K562 (cell line): ENCODE measurements at regions not wholly inside any gene's neighbourhood (a gene's known extent, or its start where the extent isn't known, plus 50 kb on each side); places are given as distances from the start of the nearest gene placed in this dataset.

Experiments used
- ATAC-seq: fragments of 200-7000 bp; cut with Tn5 transposase; 3 replicates; pipeline ENCODE4 v1.9.1; 2020; ENCODE audit warnings: moderate library complexity
- BruUV-seq: library from RNA; stranded (reverse); fragments of 400-500 nt; replicated peaks from 2 replicates; lab custom pipeline; 2021; lab: Mats Ljungman, UMichigan
- CTCF ChIA-PET: fragments of 300-600 bp; formaldehyde crosslinking; extraction: SDS; loops from one replicate; lab custom pipeline; 2021; ENCODE audit warnings: low intra/inter-chr PET ratio; lab: Yijun Ruan, JAX
- POLR2A ChIA-PET: fragments of 300-600, 350-650 bp; sonication (Branson Sonifier 250); formaldehyde crosslinking; extraction: SDS; loops from one replicate; lab custom pipeline; 2021; ENCODE audit warnings: antibody characterized with exemption, inconsistent platforms; lab: Yijun Ruan, JAX
- DNase-seq, 4 experiments: peaks; one replicate each; pipeline versions ENCODE4 v3.0.0 to v3.0.0-alpha.2; 2011 to 2018; ENCODE audit warnings: low spot score in 3 of 4, mixed read lengths in 3 of 4; ENCODE audit errors: extremely low read depth in 1 of 4
- FAIRE-seq: peaks from 2 replicates; lab custom pipeline; 2011; peaks lifted over from hg19 to GRCh38; lab: Jason Lieb, UNC
- H2AFZ ChIP-seq: 2 replicates; pipeline ENCODE4 v1.6.0; 2011; ENCODE audit warnings: low read depth, low read length, control low read depth, inconsistent platforms
- H3K27ac ChIP-seq: fragments of 200-600 bp; 3 replicates; pipeline ENCODE4 v1.8.0; 2011; ENCODE audit warnings: low read depth, mild to moderate bottlenecking, control low read depth, inconsistent platforms, low read length, moderate library complexity, mixed read lengths; ENCODE audit errors: extremely low read depth
- H3K27me3 ChIP-seq, 2 experiments: fragments of 300-600 bp in 1 of 2; 2 replicates in 1 of 2; 3 replicates in 1 of 2; pipeline versions ENCODE4 v1.6.0 to v1.8.0; 2011; ENCODE audit warnings: inconsistent platforms in 2 of 2, low read length in 2 of 2, mild to moderate bottlenecking in 1 of 2, mixed read lengths in 1 of 2, moderate library complexity in 1 of 2; ENCODE audit not compliant: control insufficient read depth in 2 of 2, insufficient read depth in 2 of 2
- H3K36me3 ChIP-seq: fragments of 300-600 bp; 3 replicates; pipeline ENCODE4 v1.8.0; 2011; ENCODE audit warnings: mild to moderate bottlenecking, low read length, inconsistent platforms; ENCODE audit not compliant: control insufficient read depth, insufficient read depth
- H3K4me1 ChIP-seq, 2 experiments: fragments of 200-600 bp in 1 of 2; replicated peaks in 1 of 2; 2 replicates in 1 of 2; 3 replicates in 1 of 2; pipeline versions ENCODE4 v1.5.1 to v1.8.0; 2011; ENCODE audit warnings: inconsistent platforms in 2 of 2, low read length in 2 of 2, mild to moderate bottlenecking in 1 of 2, mixed read lengths in 1 of 2, moderate library complexity in 1 of 2; ENCODE audit not compliant: control insufficient read depth in 2 of 2, insufficient read depth in 2 of 2
- H3K4me2 ChIP-seq: 2 replicates; pipeline ENCODE4 v1.6.1; 2011; ENCODE audit warnings: low read length, control low read depth, inconsistent platforms, mixed read lengths; ENCODE audit not compliant: insufficient read depth
- H3K4me3 ChIP-seq: fragments of 200-600 bp; sonication (generic), shearing (Covaris generic); 2 replicates; pipeline ENCODE4 v1.5.1; 2016; ENCODE audit warnings: control low read depth, inconsistent platforms
- H3K79me2 ChIP-seq: fragments of 200-600 bp; 3 replicates; pipeline ENCODE4 v1.8.0; 2011; ENCODE audit warnings: low read length, inconsistent platforms; ENCODE audit not compliant: control insufficient read depth, insufficient read depth
- H3K9ac ChIP-seq, 2 experiments: 2 replicates each; pipeline versions ENCODE4 v1.6.0 to v1.6.1; 2011; ENCODE audit warnings: low read depth in 2 of 2, low read length in 2 of 2, control low read depth in 1 of 2, inconsistent platforms in 1 of 2, mild to moderate bottlenecking in 1 of 2, mixed read lengths in 1 of 2; ENCODE audit not compliant: insufficient read depth in 1 of 2
- H3K9me1 ChIP-seq: one replicate; pipeline ENCODE4 v1.6.0; 2011; ENCODE audit warnings: inconsistent platforms, mild to moderate bottlenecking, low read length, moderate library complexity; ENCODE audit not compliant: control insufficient read depth, insufficient read depth
- H3K9me3 ChIP-seq: replicated peaks from 2 replicates; pipeline ENCODE4 v1.5.1; 2011; ENCODE audit warnings: low read depth, low read length, inconsistent platforms; ENCODE audit not compliant: control insufficient read depth, insufficient read depth
- H4K20me1 ChIP-seq: replicated peaks from 2 replicates; pipeline ENCODE4 v1.6.1; 2011; ENCODE audit warnings: low read length, inconsistent platforms, mixed read lengths; ENCODE audit not compliant: control insufficient read depth, insufficient read depth
- ADNP ChIP-seq: fragments of 200-800 bp; sonication (Bioruptor generic); IDR thresholded peaks from 2 replicates; pipeline ENCODE4 v1.6.1; 2016; ENCODE audit warnings: missing genetic modification characterization, missing compliant biosample characterization
- GATA2 ChIP-seq: sonication (generic); formaldehyde crosslinking; IDR thresholded peaks from 2 replicates; pipeline ENCODE4 v1.4.0; 2020; ENCODE audit warnings: mild to moderate bottlenecking, missing genetic modification reagents
- HES1 ChIP-seq: fragments of 450-650 bp; IDR thresholded peaks from 2 replicates; pipeline ENCODE4 v1.6.1; 2016; ENCODE audit warnings: low read depth, mild to moderate bottlenecking, moderate library complexity
- IRF2 ChIP-seq: sonication (generic); formaldehyde crosslinking; IDR thresholded peaks from 2 replicates; pipeline ENCODE4 v1.8.1; 2022; ENCODE audit warnings: mild to moderate bottlenecking, missing genetic modification reagents
- KLF13 ChIP-seq: fragments of 450-650 bp; IDR thresholded peaks from 2 replicates; pipeline ENCODE4 v1.6.1; 2016; ENCODE audit warnings: missing genetic modification characterization, low read depth, mild to moderate bottlenecking, missing compliant biosample characterization, moderate library complexity, borderline replicate concordance
- LARP7 ChIP-seq: fragments of 450-650 bp; IDR thresholded peaks from 2 replicates; pipeline ENCODE4 v1.6.1; 2016
- MAFK ChIP-seq: IDR thresholded peaks from 2 replicates; pipeline ENCODE4 v1.6.1; 2011; ENCODE audit warnings: low read length, improper control_type of control experiment
- MNT ChIP-seq, 2 experiments: fragments of 450-650 bp; conservative IDR thresholded peaks; 2 replicates each; pipeline ENCODE4 v1.6.1; 2017; ENCODE audit warnings: mild to moderate bottlenecking in 2 of 2, moderate library complexity in 2 of 2
- PATZ1 ChIP-seq: fragments of 250-450 bp; sonication (Bioruptor Pico); IDR thresholded peaks from 2 replicates; pipeline ENCODE4 v1.5.0; 2020; ENCODE audit warnings: mild to moderate bottlenecking, borderline replicate concordance
- POLR2AphosphoS2 ChIP-seq: IDR thresholded peaks from 2 replicates; pipeline ENCODE4 v1.6.1; 2012; ENCODE audit warnings: low read length, improper control_type of control experiment
- PREB ChIP-seq: sonication (generic); formaldehyde crosslinking; IDR thresholded peaks from 2 replicates; pipeline ENCODE4 v1.8.1; 2023; ENCODE audit warnings: mild to moderate bottlenecking, missing genetic modification reagents
- RBM17 ChIP-seq: fragments of 200-400 bp; formaldehyde crosslinking; IDR thresholded peaks from 2 replicates; pipeline ENCODE4 v1.6.1; 2017; ENCODE audit warnings: low read depth, mild to moderate bottlenecking, low read length, borderline replicate concordance
- TFAP4 ChIP-seq: sonication (generic); formaldehyde crosslinking; IDR thresholded peaks from 2 replicates; pipeline ENCODE4 v1.8.0; 2022; ENCODE audit warnings: missing genetic modification reagents, mild to moderate bottlenecking, moderate library complexity, borderline replicate concordance
- XRCC4 ChIP-seq: IDR thresholded peaks from one replicate; pipeline ENCODE4 v1.6.1; 2011; ENCODE audit not compliant: insufficient read depth, insufficient read length; ENCODE audit errors: extremely low read depth
- ZNF785 ChIP-seq: fragments of 250-450 bp; sonication (Bioruptor Pico); IDR thresholded peaks from 2 replicates; pipeline ENCODE4 v1.4.0; 2020; ENCODE audit warnings: mild to moderate bottlenecking
- WGBS: fragments of 100-300 bp; shearing (Covaris generic); methylation state at CpG from one replicate; pipeline ENCODE4 v1.1.6; 2016; ENCODE audit warnings: low coverage, mixed read lengths; ENCODE audit not compliant: insufficient coverage; ENCODE audit errors: missing lambda C conversion rate; 5-methylcytosine and 5-hydroxymethylcytosine counted together
- in situ Hi-C: fragments of 300-500 bp; cut with MboI; formaldehyde crosslinking; loops from 4 replicates; pipeline ENCODE4 v1.15.0; 2018; ENCODE audit warnings: inconsistent platforms, mixed read lengths
- intact Hi-C: fragments of 100-400 bp; cut with micrococcal nuclease; formaldehyde crosslinking; loops from 2 replicates; pipeline ENCODE4 v1.14.2; 2022

DNA sequence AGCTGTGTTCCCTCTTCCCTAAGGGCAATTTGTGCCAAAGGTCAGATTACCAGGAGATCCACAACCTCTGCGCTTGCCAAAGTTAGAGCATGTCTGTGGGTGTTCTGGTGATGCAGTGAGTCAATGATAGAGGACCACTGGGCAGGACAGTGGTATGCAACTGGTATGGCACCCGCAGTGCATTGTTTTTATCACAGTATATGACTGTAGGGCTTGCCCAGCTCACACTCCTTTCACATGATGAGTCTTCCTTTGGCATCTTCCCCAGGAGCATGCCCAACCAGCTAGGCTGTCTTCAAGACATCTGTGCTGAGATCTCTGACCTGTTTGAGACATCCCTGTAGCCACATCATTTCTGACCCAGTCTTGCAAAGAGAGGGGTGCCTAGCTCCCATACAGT, 1650.0 kb upstream of the CDH6 start:
- no TSS peak for BruUV-seq
- H3K27ac ChIP-seq: no peak overlapping the region
- no peak overlapping the region for H3K9ac ChIP-seq
- H3K9me1 ChIP-seq: no peaks in the 10 kb centered on the region
- DNase-seq (no peak), FAIRE-seq (no peak), ATAC-seq (no peak)
- 9% methylated on average over 2 of the region's 2 CpGs for WGBS
- no peaks in the 10 kb centered on the region for H3K4me1 ChIP-seq
- intact Hi-C loops: no loop called here
- no peak overlapping the region for H3K4me3 ChIP-seq
- H4K20me1 ChIP-seq: no peaks in the 10 kb centered on the region
- H3K27me3 ChIP-seq: no peaks in the 10 kb centered on the region
- H3K9me3 ChIP-seq: no peaks in the 10 kb centered on the region; the same call in 1 of the 2 replicates
- in situ Hi-C loops: no loop called here
- H3K4me2 ChIP-seq: no peak overlapping the region
- CTCF ChIA-PET: interaction anchor here (0.6 kb wide), 1 partner anchor 249 kb away, joined by 3 read pairs; no protein-coding TSS in a partner anchor
- POLR2A ChIA-PET: no interaction called here
- H3K79me2 ChIP-seq: no peaks in the 10 kb centered on the region
- no peak overlapping the region for H2AFZ ChIP-seq
- no peaks in the 10 kb centered on the region for H3K36me3 ChIP-seq
- TF ChIP-seq GATA2 (CRISPR knock-in tag) (no peak), XRCC4 (no peak), IRF2 (no peak), MAFK (no peak), RBM17 (no peak), PATZ1 (no peak), HES1 (no peak), POLR2AphosphoS2 (no peak), TFAP4 (CRISPR knock-in tag) (no peak), KLF13 (tag) (no peak), ADNP (tag) (no peak), ZNF785 (CRISPR knock-in tag) (no peak), MNT (conservative IDR thresholded peaks at IDR 0.05) (no peak), LARP7 (no peak), PREB (CRISPR knock-in tag) (no peak)
